Pancreas (tissue), 10 donors: ENCODE measurements at regions not wholly inside any gene's neighbourhood (a gene's known extent, or its start where the extent isn't known, plus 50 kb on each side); places are given as distances from the start of the nearest gene placed in this dataset.

Experiments
- ATAC-seq, 4 donors: fragments of 200-7000 bp; cut with Tn5 transposase; one replicate each; pipeline versions ENCODE4 v1.8.0 to v1.9.1; 2020; ENCODE audit warnings: mild to moderate bottlenecking in 4 of 4, moderate library complexity in 4 of 4
- DNase-seq, 6 donors: peaks; one replicate each; pipeline ENCODE4 v3.0.0-alpha.2; 2020
- FAIRE-seq: peaks from 2 replicates; lab custom pipeline; 2012; peaks lifted over from hg19 to GRCh38; lab: Jason Lieb, UNC
- H3K27ac ChIP-seq, 4 donors: fragments of 200-600 bp; sonication (generic); 1 replicate in 3 of 4; 2 replicates in 1 of 4; pipeline versions ENCODE4 v1.5.0 to v1.8.0; 2020
- H3K27me3 ChIP-seq, 4 donors: fragments of 200-600 bp; one replicate each; pipeline ENCODE4 v1.8.0; 2021
- H3K36me3 ChIP-seq, 3 donors: fragments of 200-600 bp; sonication (generic) in 1 of 3; one replicate each; pipeline versions ENCODE4 v1.5.0 to v1.8.0; 2020 to 2021
- H3K4me1 ChIP-seq, 3 donors: fragments of 200-600 bp; one replicate each; pipeline ENCODE4 v1.8.0; 2021
- H3K4me3 ChIP-seq, 4 donors: fragments of 200-600 bp; sonication (generic) in 2 of 4; one replicate each; pipeline versions ENCODE4 v1.5.0 to v1.8.0; 2020 to 2021
- H3K9me3 ChIP-seq, 4 donors: fragments of 200-600 bp; one replicate each; pipeline ENCODE4 v1.8.0; 2021
- WGBS, 2 donors: extraction: QIAGEN DNeasy Blood & Tissue Kit; methylation state at CpG; one replicate each; pipeline ENCODE4 v1.1.7; 2013; 5-methylcytosine and 5-hydroxymethylcytosine counted together
- intact Hi-C, 3 donors: fragments of 100-400 bp; cut with DNase I; formaldehyde crosslinking; loops; one replicate each; pipeline versions ENCODE4 v1.11.1 to v1.14.2; 2022
- TF ChIP-seq, protein P1 (sequence below), 4 donors: fragments of 200-600 bp; sonication (generic) in 3 of 4; IDR thresholded peaks; one replicate each; pipeline versions ENCODE4 v1.5.0 to v1.8.0; 2021; ENCODE audit warnings: antibody characterized with exemption in 4 of 4
- donor health status: healthy with polysubstance abuse.
- donor health status: DM: no; HTN: no; CAD: no; lungs with moderate emphysema.
- donor health status: DM: no; HTN: no; CAD: no.
- donor health status: control.
- donor health status: control.
- donor health status: Bipolar disorder and iron deficiency.
- donor health status: DM: yes; HTN: yes; CAD: no.
- donor health status: DM: no; HTN: no; CAD: no.
- donor health status: DM: no; HTN: no; CAD: no.
- donor health status: DM: yes; HTN: yes; CAD: no.

DNA sequence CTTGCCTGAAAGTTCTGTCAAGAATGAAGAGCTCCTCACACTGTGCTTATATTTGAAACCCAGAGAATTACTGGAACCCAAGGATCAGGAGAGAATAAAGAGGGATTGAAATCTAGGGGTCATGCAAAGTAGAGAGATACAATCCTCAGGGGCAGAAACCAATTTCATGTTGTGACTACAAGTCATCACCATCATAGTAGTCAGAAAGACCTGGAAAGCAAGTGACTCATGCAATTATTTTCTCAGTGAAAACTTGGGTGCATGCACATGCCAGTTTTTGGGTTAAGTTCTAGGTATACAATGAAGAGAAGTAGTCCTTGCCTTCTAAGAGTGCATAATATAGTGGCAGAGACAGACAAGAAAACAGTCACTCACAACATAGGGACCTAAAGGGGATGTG is 210.0 kb downstream of the ZC3H11B start:
- intact Hi-C loops: no loop called here
- H3K27me3 ChIP-seq: no peaks in the 10 kb centered on the region
- no peaks in the 10 kb centered on the region for H3K9me3 ChIP-seq
- no peak overlapping the region for H3K27ac ChIP-seq
- no peaks in the 10 kb centered on the region for H3K36me3 ChIP-seq
- FAIRE-seq (no peak), DNase-seq (no peak), ATAC-seq (no peak)
- TF ChIP-seq, protein P1, sequence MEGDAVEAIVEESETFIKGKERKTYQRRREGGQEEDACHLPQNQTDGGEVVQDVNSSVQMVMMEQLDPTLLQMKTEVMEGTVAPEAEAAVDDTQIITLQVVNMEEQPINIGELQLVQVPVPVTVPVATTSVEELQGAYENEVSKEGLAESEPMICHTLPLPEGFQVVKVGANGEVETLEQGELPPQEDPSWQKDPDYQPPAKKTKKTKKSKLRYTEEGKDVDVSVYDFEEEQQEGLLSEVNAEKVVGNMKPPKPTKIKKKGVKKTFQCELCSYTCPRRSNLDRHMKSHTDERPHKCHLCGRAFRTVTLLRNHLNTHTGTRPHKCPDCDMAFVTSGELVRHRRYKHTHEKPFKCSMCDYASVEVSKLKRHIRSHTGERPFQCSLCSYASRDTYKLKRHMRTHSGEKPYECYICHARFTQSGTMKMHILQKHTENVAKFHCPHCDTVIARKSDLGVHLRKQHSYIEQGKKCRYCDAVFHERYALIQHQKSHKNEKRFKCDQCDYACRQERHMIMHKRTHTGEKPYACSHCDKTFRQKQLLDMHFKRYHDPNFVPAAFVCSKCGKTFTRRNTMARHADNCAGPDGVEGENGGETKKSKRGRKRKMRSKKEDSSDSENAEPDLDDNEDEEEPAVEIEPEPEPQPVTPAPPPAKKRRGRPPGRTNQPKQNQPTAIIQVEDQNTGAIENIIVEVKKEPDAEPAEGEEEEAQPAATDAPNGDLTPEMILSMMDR (IDR thresholded peaks at IDR 0.05): no peak
- H3K4me1 ChIP-seq: peaks cover 0 to 12% (median 0%) of the 10 kb centered on the region in 3 donors
- H3K4me3 ChIP-seq: no peak overlapping the region

DNA sequence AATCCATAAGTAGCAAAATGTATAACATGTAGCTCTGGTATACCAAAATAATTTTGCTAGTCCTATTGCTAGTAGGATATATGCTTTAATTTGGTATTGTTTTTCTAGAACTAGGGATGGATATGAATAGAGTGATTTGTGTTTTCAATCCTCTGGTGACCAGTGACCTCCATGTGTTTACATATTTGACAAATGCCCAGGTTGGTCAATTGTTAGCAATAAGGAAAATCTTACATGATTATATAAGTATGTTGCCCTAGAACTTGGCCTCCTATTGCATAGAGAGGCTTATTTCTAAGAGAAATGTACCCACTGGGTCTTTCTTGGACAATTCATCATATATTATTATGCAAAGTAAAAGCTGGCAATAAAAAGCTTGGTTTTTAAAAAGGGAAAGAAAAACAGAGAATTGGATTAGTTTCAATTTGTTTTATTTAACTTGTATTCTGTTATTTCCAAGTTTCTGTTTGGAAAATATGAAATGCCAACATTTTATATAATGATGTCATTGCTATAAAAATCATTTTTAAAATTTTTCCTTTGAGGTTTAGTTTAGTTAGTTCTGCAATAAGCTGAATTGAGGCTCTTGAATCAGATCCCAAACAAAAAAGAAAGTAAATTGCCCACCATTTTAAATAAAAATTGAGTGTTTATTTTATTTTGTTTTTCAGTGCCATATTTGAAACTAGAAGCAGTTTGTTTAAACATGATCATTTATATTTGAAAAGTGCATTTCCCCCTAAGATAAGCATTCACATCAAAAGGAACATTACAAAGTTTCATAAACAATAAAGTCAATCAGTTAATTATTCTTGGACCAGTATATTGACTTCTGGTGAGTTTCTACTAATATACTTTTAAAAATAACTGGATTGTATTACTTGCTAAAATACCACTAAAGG is 210.9 kb downstream of the ZC3H11B start:
- Histone ChIP-seq H3K27me3 (no peaks in the 10 kb centered on the region), H3K36me3 (no peaks in the 10 kb centered on the region), H3K4me3 (no peak overlapping the region), H3K27ac (no peak overlapping the region), H3K4me1 (peaks cover 0 to 12% (median 0%) of the 10 kb centered on the region in 3 donors), H3K9me3 (no peaks in the 10 kb centered on the region)
- DNase-seq: no peak
- peak in 1 of 4 donors; percentile 53 for ATAC-seq
- peak; percentile 20 for FAIRE-seq
- intact Hi-C loops: no loop called here
- TF ChIP-seq, protein P1 (IDR thresholded peaks at IDR 0.05): no peak

GRCh38 chr1:219399446-219399845 is 213.5 kb downstream of the ZC3H11B start:
- Histone ChIP-seq H3K27ac (no peak overlapping the region), H3K27me3 (no peaks in the 10 kb centered on the region), H3K4me1 (peaks cover 0 to 12% (median 0%) of the 10 kb centered on the region in 3 donors), H3K36me3 (no peaks in the 10 kb centered on the region), H3K9me3 (no peaks in the 10 kb centered on the region), H3K4me3 (no peak overlapping the region)
- ATAC-seq (no peak), FAIRE-seq (no peak), DNase-seq (peak in 1 of 6 donors; percentile 27)
- 82 to 88% methylated on average over 5 of the region's 5 CpGs for WGBS, 2 donors
- intact Hi-C loops: no loop called here
- TF ChIP-seq, protein P1 (IDR thresholded peaks at IDR 0.05): no peak

DNA sequence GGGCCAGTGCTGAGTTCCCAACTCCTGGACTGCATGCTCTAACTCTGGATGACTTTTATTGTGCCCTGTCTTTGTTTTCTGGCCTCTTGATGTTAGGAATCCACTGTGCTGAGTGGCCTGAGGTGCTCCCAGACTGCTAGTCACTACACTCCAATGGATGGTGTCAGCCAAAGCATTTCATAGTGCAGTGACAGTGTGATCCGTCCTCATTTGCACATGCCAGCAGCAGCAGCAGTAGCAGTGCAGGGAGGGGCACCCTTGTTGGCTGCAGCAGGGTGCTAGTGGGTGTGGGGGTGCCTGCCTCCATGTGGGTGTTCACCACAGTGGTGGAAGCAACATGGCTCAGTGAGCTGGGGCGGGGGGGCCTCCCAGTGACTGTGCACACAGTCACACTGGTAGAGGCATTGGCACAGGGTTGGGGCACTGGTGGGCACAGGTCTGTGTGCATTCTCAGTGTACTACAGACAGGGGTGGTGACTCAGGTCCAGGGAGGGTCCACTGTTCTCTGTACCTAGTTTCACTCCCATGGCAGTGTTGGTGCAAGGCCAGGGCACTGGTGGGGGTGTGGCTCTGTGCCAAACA is 214.0 kb downstream of the ZC3H11B start:
- TF ChIP-seq, protein P1 (IDR thresholded peaks at IDR 0.05): no peak
- 80 to 81% methylated on average over 2 of the region's 2 CpGs for WGBS, 2 donors
- ATAC-seq (no peak), DNase-seq (peak in 1 of 6 donors; percentile 44), FAIRE-seq (no peak)
- Histone ChIP-seq H3K4me3 (no peak overlapping the region), H3K27me3 (no peaks in the 10 kb centered on the region), H3K27ac (no peak overlapping the region), H3K9me3 (no peaks in the 10 kb centered on the region), H3K36me3 (no peaks in the 10 kb centered on the region), H3K4me1 (peaks cover 0 to 12% (median 0%) of the 10 kb centered on the region in 3 donors)
- intact Hi-C loops: no loop called here

- H3K27me3 ChIP-seq: no peaks in the 10 kb centered on the region
- no peak overlapping the region for H3K27ac ChIP-seq
- TF ChIP-seq, protein P1 (IDR thresholded peaks at IDR 0.05): no peak
- peaks cover 0 to 12% (median 0%) of the 10 kb centered on the region in 3 donors for H3K4me1 ChIP-seq
- no peak for DNase-seq
- intact Hi-C loops: no loop called here
- no peak for FAIRE-seq
- H3K36me3 ChIP-seq: no peaks in the 10 kb centered on the region
- ATAC-seq: no peak
- H3K4me3 ChIP-seq: no peak overlapping the region
- no peaks in the 10 kb centered on the region for H3K9me3 ChIP-seq
- 50 to 77% methylated on average over 1 of the region's 1 CpG for WGBS, 2 donors
These were observed 215.4 kb downstream of the ZC3H11B start for GRCh38 chr1:219397511-219397910.
